Osteoblast (primary cell): ENCODE measurements at regions not wholly inside any gene's neighbourhood (a gene's known extent, or its start where the extent isn't known, plus 50 kb on each side); places are given as distances from the start of the nearest gene placed in this dataset.

Experiments used
- DNase-seq: peaks from one replicate; pipeline ENCODE4 v3.0.0; 2011; ENCODE audit warnings: low spot score, mixed read lengths; ENCODE audit not compliant: insufficient read length; ENCODE audit errors: missing footprints
- H2AFZ ChIP-seq: 2 replicates; pipeline ENCODE4 v1.6.0; 2011; ENCODE audit warnings: mild to moderate bottlenecking, low read length
- H3K27ac ChIP-seq: 2 replicates; pipeline ENCODE4 v1.5.1; 2011; ENCODE audit warnings: mild to moderate bottlenecking, low read depth, low read length, moderate library complexity
- H3K27me3 ChIP-seq: 2 replicates; pipeline ENCODE4 v1.6.0; 2012; ENCODE audit warnings: mild to moderate bottlenecking, control low read depth, inconsistent platforms, low read length, moderate library complexity; ENCODE audit not compliant: insufficient read depth
- H3K36me3 ChIP-seq: 2 replicates; pipeline ENCODE4 v1.5.1; 2011; ENCODE audit warnings: mild to moderate bottlenecking, low read length, control low read depth, moderate library complexity; ENCODE audit not compliant: insufficient read depth
- H3K4me1 ChIP-seq: 2 replicates; pipeline ENCODE4 v1.5.1; 2011; ENCODE audit warnings: mild to moderate bottlenecking, low read length, control low read depth, moderate library complexity; ENCODE audit not compliant: insufficient read depth
- H3K4me2 ChIP-seq: 2 replicates; pipeline ENCODE4 v1.6.0; 2011; ENCODE audit warnings: mild to moderate bottlenecking, low read length; ENCODE audit not compliant: insufficient read depth
- H3K4me3 ChIP-seq: fragments of 200-600 bp; sonication (generic); 3 replicates; pipeline ENCODE4 v1.5.1; 2012; ENCODE audit warnings: mild to moderate bottlenecking, low read length, inconsistent platforms; ENCODE audit not compliant: insufficient read depth
- H3K79me2 ChIP-seq: 2 replicates; pipeline ENCODE4 v1.6.0; 2012; ENCODE audit warnings: mild to moderate bottlenecking, low read length, control low read depth, inconsistent platforms; ENCODE audit not compliant: insufficient read depth
- H3K9me3 ChIP-seq: 2 replicates; pipeline ENCODE4 v1.5.1; 2011; ENCODE audit warnings: low read depth, low read length, control low read depth
- H4K20me1 ChIP-seq: 2 replicates; pipeline ENCODE4 v1.6.0; 2012; ENCODE audit warnings: mild to moderate bottlenecking, low read length, control low read depth; ENCODE audit not compliant: insufficient read depth
- TF ChIP-seq, protein P1 (sequence below): IDR thresholded peaks from 2 replicates; pipeline ENCODE4 v1.5.1; 2011; ENCODE audit warnings: mild to moderate bottlenecking, low read depth, low read length, moderate library complexity; ENCODE audit errors: extremely low read depth

DNA sequence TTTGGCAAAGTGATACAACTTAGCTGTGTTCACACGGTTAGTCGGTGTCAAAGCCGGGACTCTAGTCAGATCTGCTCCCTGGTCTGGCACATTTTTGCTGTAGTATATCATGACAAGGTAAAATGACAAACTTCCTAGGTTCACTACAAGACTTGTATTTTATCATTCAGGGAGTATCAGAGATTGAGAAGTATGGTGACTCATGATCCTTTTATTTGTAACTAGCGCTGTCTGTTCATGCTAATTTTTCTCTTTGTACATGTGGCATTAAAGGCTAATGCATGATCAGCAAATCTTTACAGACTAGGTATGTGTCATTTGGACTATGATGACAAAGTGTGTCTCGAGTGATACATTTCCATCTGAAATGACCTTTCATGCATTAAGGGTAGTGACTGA is 326.7 kb downstream of the SIPA1L2 start:
- TF ChIP-seq, protein P1, sequence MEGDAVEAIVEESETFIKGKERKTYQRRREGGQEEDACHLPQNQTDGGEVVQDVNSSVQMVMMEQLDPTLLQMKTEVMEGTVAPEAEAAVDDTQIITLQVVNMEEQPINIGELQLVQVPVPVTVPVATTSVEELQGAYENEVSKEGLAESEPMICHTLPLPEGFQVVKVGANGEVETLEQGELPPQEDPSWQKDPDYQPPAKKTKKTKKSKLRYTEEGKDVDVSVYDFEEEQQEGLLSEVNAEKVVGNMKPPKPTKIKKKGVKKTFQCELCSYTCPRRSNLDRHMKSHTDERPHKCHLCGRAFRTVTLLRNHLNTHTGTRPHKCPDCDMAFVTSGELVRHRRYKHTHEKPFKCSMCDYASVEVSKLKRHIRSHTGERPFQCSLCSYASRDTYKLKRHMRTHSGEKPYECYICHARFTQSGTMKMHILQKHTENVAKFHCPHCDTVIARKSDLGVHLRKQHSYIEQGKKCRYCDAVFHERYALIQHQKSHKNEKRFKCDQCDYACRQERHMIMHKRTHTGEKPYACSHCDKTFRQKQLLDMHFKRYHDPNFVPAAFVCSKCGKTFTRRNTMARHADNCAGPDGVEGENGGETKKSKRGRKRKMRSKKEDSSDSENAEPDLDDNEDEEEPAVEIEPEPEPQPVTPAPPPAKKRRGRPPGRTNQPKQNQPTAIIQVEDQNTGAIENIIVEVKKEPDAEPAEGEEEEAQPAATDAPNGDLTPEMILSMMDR: no peak
- Histone ChIP-seq H3K4me3 (no peak overlapping the region), H4K20me1 (no peaks in the 10 kb centered on the region), H3K4me1 (no peaks in the 10 kb centered on the region), H3K79me2 (no peaks in the 10 kb centered on the region), H3K36me3 (no peaks in the 10 kb centered on the region), H3K27me3 (no peaks in the 10 kb centered on the region), H3K27ac (no peak overlapping the region), H3K9me3 (no peaks in the 10 kb centered on the region), H3K4me2 (no peak overlapping the region), H2AFZ (no peak overlapping the region)
- DNase-seq: no peak

DNA sequence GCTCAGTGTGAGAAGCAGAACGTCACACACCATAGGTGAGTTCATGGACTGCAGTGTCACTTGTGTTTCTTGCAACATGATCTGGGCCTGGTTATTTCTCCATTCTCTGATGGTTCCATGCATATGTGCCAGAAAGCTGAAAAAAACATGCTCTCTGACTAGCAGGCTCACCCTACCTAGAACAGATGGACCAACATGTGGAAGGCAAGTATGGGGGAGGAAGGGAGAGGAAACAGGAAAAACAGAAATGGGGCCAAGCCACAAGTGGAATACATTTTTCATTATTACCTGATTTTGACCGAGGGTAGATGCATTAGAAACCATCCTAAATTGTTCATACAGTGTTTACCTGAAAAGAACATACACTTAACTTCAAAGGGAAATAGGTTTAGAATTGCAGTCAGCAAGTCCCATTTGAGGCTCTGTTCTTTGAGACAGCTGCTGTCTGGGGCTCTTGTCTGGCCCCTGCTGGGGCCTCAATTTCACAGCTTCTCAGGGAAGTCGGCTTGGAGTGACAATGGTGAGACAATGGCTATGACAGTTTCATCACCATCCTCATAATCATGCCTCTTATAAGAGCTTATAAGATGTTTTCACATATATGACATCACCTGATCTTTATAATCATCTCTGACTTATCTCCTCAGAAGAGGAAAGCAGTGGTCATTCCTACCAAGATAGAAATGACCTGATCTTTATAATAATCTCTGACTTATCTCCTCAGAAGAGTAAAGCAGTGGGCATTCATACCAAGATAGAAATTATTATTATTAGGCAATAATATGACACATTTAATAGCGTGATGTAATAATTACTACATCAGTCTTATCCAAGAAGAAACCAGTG is 327.3 kb downstream of the SIPA1L2 start:
- Histone ChIP-seq H3K36me3 (no peaks in the 10 kb centered on the region), H3K4me3 (no peak overlapping the region), H3K27me3 (no peaks in the 10 kb centered on the region), H3K4me2 (no peak overlapping the region), H3K9me3 (no peaks in the 10 kb centered on the region), H3K4me1 (no peaks in the 10 kb centered on the region), H4K20me1 (no peaks in the 10 kb centered on the region), H3K27ac (no peak overlapping the region), H3K79me2 (no peaks in the 10 kb centered on the region), H2AFZ (no peak overlapping the region)
- TF ChIP-seq, protein P1: no peak
- DNase-seq: no peak

DNA sequence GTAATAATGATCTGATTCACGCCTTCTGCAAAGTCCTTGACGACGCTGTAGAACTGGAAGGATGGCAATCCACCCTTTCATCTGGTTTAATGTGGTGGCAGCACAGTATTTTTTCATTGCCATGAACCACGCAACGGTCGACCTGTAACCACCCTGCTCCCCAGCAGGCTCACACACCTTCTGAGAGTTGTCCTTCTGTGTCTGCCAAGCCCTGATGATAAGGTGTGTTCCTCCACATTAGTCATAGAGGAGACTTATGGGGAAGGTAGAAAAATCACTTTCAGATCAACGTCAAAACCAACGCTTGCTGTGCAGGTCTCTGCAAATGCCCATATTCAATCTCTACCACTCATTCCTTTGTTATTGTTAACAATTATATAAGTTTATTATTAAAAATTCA is 328.7 kb downstream of the SIPA1L2 start:
- no peaks in the 10 kb centered on the region for H3K4me1 ChIP-seq
- no peak overlapping the region for H3K4me3 ChIP-seq
- no peak overlapping the region for H3K4me2 ChIP-seq
- no peak overlapping the region for H3K27ac ChIP-seq
- no peaks in the 10 kb centered on the region for H3K27me3 ChIP-seq
- no peaks in the 10 kb centered on the region for H3K9me3 ChIP-seq
- no peak overlapping the region for H2AFZ ChIP-seq
- no peaks in the 10 kb centered on the region for H4K20me1 ChIP-seq
- no peaks in the 10 kb centered on the region for H3K36me3 ChIP-seq
- no peak for DNase-seq
- TF ChIP-seq, protein P1: no peak
- H3K79me2 ChIP-seq: no peaks in the 10 kb centered on the region

DNA sequence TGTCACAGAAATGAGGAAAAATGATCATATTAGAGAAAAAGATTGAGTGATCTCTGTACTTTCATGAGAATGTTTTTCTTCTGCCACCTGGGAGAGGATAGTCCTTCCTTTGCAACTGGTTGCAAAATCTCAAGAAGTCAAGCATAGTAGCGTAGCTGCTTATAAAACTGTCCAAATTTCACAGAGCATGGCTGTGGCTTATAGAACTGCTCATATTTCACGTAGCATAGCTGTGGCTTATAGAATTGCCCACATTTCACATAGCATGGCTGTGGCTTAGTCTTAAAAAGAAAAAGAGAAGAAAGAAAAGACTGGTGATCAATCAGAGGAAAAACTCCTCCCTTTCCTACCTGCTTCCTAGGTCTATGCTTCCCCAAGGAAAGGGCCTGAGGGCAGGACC is 329.5 kb downstream of the SIPA1L2 start:
- H4K20me1 ChIP-seq: no peaks in the 10 kb centered on the region
- TF ChIP-seq, protein P1: no peak
- no peak overlapping the region for H3K4me2 ChIP-seq
- no peak overlapping the region for H3K27ac ChIP-seq
- H3K36me3 ChIP-seq: no peaks in the 10 kb centered on the region
- H2AFZ ChIP-seq: no peak overlapping the region
- H3K4me3 ChIP-seq: no peak overlapping the region
- H3K79me2 ChIP-seq: no peaks in the 10 kb centered on the region
- H3K4me1 ChIP-seq: no peaks in the 10 kb centered on the region
- DNase-seq: no peak
- no peaks in the 10 kb centered on the region for H3K27me3 ChIP-seq
- no peaks in the 10 kb centered on the region for H3K9me3 ChIP-seq
